Gastroesophageal sphincter (tissue), 4 donors: ENCODE measurements at regions not wholly inside any gene's neighbourhood (a gene's known extent, or its start where the extent isn't known, plus 50 kb on each side); places are given as distances from the start of the nearest gene placed in this dataset.
"Not testable (repeated sequence)": the region's sequence is repeated elsewhere in the genome, so short reads cannot be mapped to it uniquely, and the experiment has no call there.

ENCODE experiments used
- ATAC-seq: fragments of 150-250 bp; one replicate; pipeline ENCODE4 v1.9.1; 2016; ENCODE audit warnings: mild to moderate bottlenecking, moderate library complexity
- H3K27ac ChIP-seq, 4 donors: fragments of 200-600 bp; sonication (generic) in 3 of 4; 1 replicate in 3 of 4; 2 replicates in 1 of 4; pipeline ENCODE4 v1.5.1; 2016 to 2019
- H3K27me3 ChIP-seq: fragments of 200-600 bp; sonication (generic); one replicate; pipeline ENCODE4 v1.5.1; 2019
- H3K36me3 ChIP-seq, 2 donors: fragments of 200-600 bp; sonication (generic); one replicate each; pipeline ENCODE4 v1.5.1; 2019; ENCODE audit warnings: control low read depth in 1 of 2
- H3K4me1 ChIP-seq, 3 donors: fragments of 200-600 bp; sonication (generic); 1 replicate in 2 of 3; 2 replicates in 1 of 3; pipeline ENCODE4 v1.5.1; 2016 to 2019; ENCODE audit warnings: control low read depth in 2 of 3
- H3K4me3 ChIP-seq, 2 donors: fragments of 200-600 bp; sonication (generic); one replicate each; pipeline ENCODE4 v1.5.1; 2019; ENCODE audit warnings: mild to moderate bottlenecking in 1 of 2, moderate library complexity in 1 of 2
- H3K9me3 ChIP-seq, 3 donors: fragments of 200-600 bp; sonication (generic); one replicate each; pipeline ENCODE4 v1.5.1; 2017 to 2019; ENCODE audit warnings: control low read depth in 2 of 3
- CTCF ChIP-seq, 4 experiments: fragments of 200-600 bp in 2 of 4; fragments of 450-650 bp in 2 of 4; sonication (generic) in 1 of 4; IDR thresholded peaks; one replicate each; pipeline ENCODE4 v1.5.1; 2017 to 2019; ENCODE audit warnings: antibody characterized with exemption in 4 of 4, mild to moderate bottlenecking in 2 of 4, moderate library complexity in 2 of 4
- EP300 ChIP-seq: sonication (generic); formaldehyde crosslinking; IDR thresholded peaks from one replicate; pipeline ENCODE4 v1.6.1; 2017; ENCODE audit warnings: antibody characterized with exemption, mild to moderate bottlenecking
- POLR2A ChIP-seq, 2 donors: fragments of 450-650 bp; IDR thresholded peaks; one replicate each; pipeline ENCODE4 v1.6.1; 2017; ENCODE audit warnings: antibody characterized with exemption in 2 of 2, mild to moderate bottlenecking in 2 of 2, moderate library complexity in 1 of 2
- POLR2AphosphoS5 ChIP-seq: sonication (generic); formaldehyde crosslinking; IDR thresholded peaks from one replicate; pipeline ENCODE4 v1.6.1; 2017; ENCODE audit warnings: antibody characterized with exemption
- WGBS, 2 donors: methylation state at CpG; one replicate each; pipeline ENCODE4 v1.1.5; 2018; ENCODE audit warnings: low coverage in 1 of 2; 5-methylcytosine and 5-hydroxymethylcytosine counted together

GRCh38 chrY:21600170-21600569 lies 65.5 kb downstream of the RBMY1A1 start:
- Histone ChIP-seq H3K9me3 (no peaks in the 10 kb centered on the region), H3K27ac (no peak overlapping the region), H3K4me1 (no peaks in the 10 kb centered on the region), H3K27me3 (no peaks in the 10 kb centered on the region), H3K4me3 (no peak overlapping the region), H3K36me3 (no peaks in the 10 kb centered on the region)
- no peak for ATAC-seq
- WGBS, 2 donors, result no CpG with 5 or more reads among the region's 6 CpGs
- TF ChIP-seq CTCF (IDR thresholded peaks at IDR 0.05) (no peak), POLR2AphosphoS5 (no peak), POLR2A (IDR thresholded peaks at IDR 0.05) (no peak), EP300 (no peak)

- TF ChIP-seq POLR2AphosphoS5 (no peak), EP300 (no peak), POLR2A (IDR thresholded peaks at IDR 0.05) (no peak), CTCF (IDR thresholded peaks at IDR 0.05) (no peak)
- no peaks in the 10 kb centered on the region for H3K4me1 ChIP-seq
- 50% methylated on average over 1 of the region's 2 CpGs; no CpG with 5 or more reads in 1 of the 2 donors for WGBS, 2 donors
- no peak overlapping the region for H3K4me3 ChIP-seq
- no peaks in the 10 kb centered on the region for H3K9me3 ChIP-seq
- ATAC-seq, result no peak
- H3K36me3 ChIP-seq, result no peaks in the 10 kb centered on the region
- H3K27me3 ChIP-seq, result no peaks in the 10 kb centered on the region
- no peak overlapping the region for H3K27ac ChIP-seq
These were observed 66.8 kb downstream of the RBMY1A1 start for GRCh38 chrY:21601524-21601923.

- H3K27me3 ChIP-seq, result no peaks in the 10 kb centered on the region
- no peaks in the 10 kb centered on the region for H3K36me3 ChIP-seq
- H3K4me1 ChIP-seq, result no peaks in the 10 kb centered on the region
- H3K9me3 ChIP-seq, result no peaks in the 10 kb centered on the region
- H3K4me3 ChIP-seq, result no peak overlapping the region
- no peak for TF ChIP-seq EP300
- TF ChIP-seq POLR2AphosphoS5, result peak; percentile 29
- no peak for ATAC-seq
- H3K27ac ChIP-seq, result no peak overlapping the region
- no CpG with 5 or more reads among the region's 2 CpGs for WGBS, 2 donors
These were observed 67.9 kb downstream of the RBMY1A1 start for GRCh38 chrY:21602590-21602989.

GRCh38 chrY:21636137-21636536 lies 101.5 kb downstream of the RBMY1A1 start:
- Histone ChIP-seq H3K36me3 (no peaks in the 10 kb centered on the region), H3K27me3 (no peaks in the 10 kb centered on the region), H3K9me3 (no peaks in the 10 kb centered on the region), H3K4me1 (no peaks in the 10 kb centered on the region), H3K4me3 (no peak overlapping the region), H3K27ac (no peak overlapping the region)
- TF ChIP-seq POLR2AphosphoS5 (no peak), EP300 (no peak), POLR2A (IDR thresholded peaks at IDR 0.05) (no peak), CTCF (IDR thresholded peaks at IDR 0.05) (no peak)
- ATAC-seq, result no peak

GRCh38 chrY:21650496-21650895 lies 115.8 kb downstream of the RBMY1A1 start:
- no peak for ATAC-seq
- no peaks in the 10 kb centered on the region for H3K27me3 ChIP-seq
- no peak overlapping the region for H3K4me3 ChIP-seq
- H3K4me1 ChIP-seq, result no peaks in the 10 kb centered on the region
- H3K36me3 ChIP-seq, result no peaks in the 10 kb centered on the region
- H3K27ac ChIP-seq, result no peak overlapping the region
- H3K9me3 ChIP-seq, result no peaks in the 10 kb centered on the region
- TF ChIP-seq POLR2AphosphoS5 (no peak), EP300 (no peak), POLR2A (IDR thresholded peaks at IDR 0.05) (no peak), CTCF (IDR thresholded peaks at IDR 0.05) (no peak)
- no CpG with 5 or more reads among the region's 1 CpG for WGBS, 2 donors

- not testable (repeated sequence) for H3K4me3 ChIP-seq, ATAC-seq, H3K4me1 ChIP-seq, H3K36me3 ChIP-seq, H3K27ac ChIP-seq, H3K27me3 ChIP-seq, H3K9me3 ChIP-seq
These were observed 124.4 kb downstream of the RBMY1A1 start for GRCh38 chrY:21659057-21659456.

GRCh38 chrY:21679590-21679989 lies 144.9 kb downstream of the RBMY1A1 start:
- not testable (repeated sequence) for H3K4me1 ChIP-seq, H3K36me3 ChIP-seq, H3K4me3 ChIP-seq, ATAC-seq, H3K27me3 ChIP-seq, H3K27ac ChIP-seq, H3K9me3 ChIP-seq
- 13% methylated on average over 2 of the region's 2 CpGs; no CpG with 5 or more reads in 1 of the 2 donors for WGBS, 2 donors

- not testable (repeated sequence) for H3K4me3 ChIP-seq, H3K9me3 ChIP-seq, H3K36me3 ChIP-seq, ATAC-seq, H3K27me3 ChIP-seq, H3K4me1 ChIP-seq, H3K27ac ChIP-seq
- WGBS, 2 donors, result no CpG with 5 or more reads among the region's 3 CpGs
These were observed 151.7 kb downstream of the RBMY1A1 start for GRCh38 chrY:21686369-21686768.

- not testable (repeated sequence) for H3K27me3 ChIP-seq, H3K9me3 ChIP-seq, H3K4me1 ChIP-seq, H3K36me3 ChIP-seq, H3K27ac ChIP-seq, H3K4me3 ChIP-seq, ATAC-seq
- WGBS, 2 donors, result no CpG with 5 or more reads among the region's 1 CpG
These were observed 167.3 kb downstream of the RBMY1A1 start for GRCh38 chrY:21701951-21702350.
